ENCODE measurements at regions not wholly inside any gene's neighbourhood (a gene's known extent, or its start where the extent isn't known, plus 50 kb on each side); places are given as distances from the start of the nearest gene placed in this dataset.

DNA sequence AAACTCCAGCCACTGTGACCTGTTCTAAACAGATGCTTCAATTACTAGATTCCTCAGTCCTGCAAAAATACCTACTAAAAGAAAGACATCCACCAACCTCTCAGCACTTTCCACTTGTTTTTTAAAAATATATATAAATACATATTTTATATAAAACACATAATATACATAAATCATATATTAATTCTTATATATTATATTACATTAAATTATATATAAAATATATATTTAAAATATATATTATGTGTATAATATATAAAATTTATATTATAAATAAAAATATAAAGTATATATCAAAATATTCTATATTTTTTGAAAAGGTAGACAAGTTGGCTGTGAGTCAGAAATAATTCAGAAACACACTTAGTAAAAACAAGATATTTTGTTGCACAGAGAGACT is 2371.8 kb upstream of the ACO1 start:
- TF ChIP-seq POLR2A (IDR thresholded peaks at IDR 0.05): no peak
- TF ChIP-seq, protein P1, sequence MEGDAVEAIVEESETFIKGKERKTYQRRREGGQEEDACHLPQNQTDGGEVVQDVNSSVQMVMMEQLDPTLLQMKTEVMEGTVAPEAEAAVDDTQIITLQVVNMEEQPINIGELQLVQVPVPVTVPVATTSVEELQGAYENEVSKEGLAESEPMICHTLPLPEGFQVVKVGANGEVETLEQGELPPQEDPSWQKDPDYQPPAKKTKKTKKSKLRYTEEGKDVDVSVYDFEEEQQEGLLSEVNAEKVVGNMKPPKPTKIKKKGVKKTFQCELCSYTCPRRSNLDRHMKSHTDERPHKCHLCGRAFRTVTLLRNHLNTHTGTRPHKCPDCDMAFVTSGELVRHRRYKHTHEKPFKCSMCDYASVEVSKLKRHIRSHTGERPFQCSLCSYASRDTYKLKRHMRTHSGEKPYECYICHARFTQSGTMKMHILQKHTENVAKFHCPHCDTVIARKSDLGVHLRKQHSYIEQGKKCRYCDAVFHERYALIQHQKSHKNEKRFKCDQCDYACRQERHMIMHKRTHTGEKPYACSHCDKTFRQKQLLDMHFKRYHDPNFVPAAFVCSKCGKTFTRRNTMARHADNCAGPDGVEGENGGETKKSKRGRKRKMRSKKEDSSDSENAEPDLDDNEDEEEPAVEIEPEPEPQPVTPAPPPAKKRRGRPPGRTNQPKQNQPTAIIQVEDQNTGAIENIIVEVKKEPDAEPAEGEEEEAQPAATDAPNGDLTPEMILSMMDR (IDR thresholded peaks at IDR 0.05): no peak

Measured in right lobe of liver (tissue), 4 donors.